KG1 (cell line): ENCODE measurements at regions not wholly inside any gene's neighbourhood (a gene's known extent, or its start where the extent isn't known, plus 50 kb on each side); places are given as distances from the start of the nearest gene placed in this dataset.
"Not testable (repeated sequence)": the region's sequence is repeated elsewhere in the genome, so short reads cannot be mapped to it uniquely, and the experiment has no call there.

Experiments used
- DNase-seq: peaks from one replicate; lab custom pipeline; 2025; lab: John Stamatoyannopoulos, UW

GRCh38 chr3:80334534-80334933 is 566.7 kb upstream of the ROBO1 start:
- DNase-seq = no peak

DNA sequence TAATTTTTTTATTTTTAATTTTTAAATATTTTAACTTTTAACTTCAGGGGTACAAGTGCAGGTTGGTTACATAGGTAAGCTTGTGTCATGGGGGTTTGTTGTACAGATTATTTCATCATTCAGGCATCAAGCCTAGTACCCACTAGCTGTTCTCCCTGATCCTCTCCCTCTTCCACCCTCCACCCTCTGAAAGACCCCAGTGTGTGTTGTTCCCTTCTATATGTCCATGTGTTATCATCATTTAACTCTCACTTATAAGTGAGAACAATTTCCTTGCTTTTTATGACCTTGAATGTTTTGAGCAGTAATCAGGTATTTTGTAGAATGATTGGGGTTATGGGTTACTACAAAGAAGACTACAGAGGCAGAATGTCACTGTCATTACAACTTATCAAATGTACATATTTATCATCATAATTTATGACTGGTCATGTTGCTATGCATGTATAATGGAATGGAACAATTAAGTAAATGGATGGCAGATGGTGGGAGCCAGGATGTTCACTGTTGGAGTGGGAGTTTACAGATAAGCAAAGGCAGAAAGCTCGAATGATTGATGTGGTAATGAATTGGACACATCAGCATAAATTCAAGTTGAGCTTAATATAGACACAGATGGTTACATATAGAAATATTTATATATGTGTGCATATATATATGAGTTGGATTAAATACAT is 563.8 kb upstream of the ROBO1 start:
- no peak for DNase-seq

DNA sequence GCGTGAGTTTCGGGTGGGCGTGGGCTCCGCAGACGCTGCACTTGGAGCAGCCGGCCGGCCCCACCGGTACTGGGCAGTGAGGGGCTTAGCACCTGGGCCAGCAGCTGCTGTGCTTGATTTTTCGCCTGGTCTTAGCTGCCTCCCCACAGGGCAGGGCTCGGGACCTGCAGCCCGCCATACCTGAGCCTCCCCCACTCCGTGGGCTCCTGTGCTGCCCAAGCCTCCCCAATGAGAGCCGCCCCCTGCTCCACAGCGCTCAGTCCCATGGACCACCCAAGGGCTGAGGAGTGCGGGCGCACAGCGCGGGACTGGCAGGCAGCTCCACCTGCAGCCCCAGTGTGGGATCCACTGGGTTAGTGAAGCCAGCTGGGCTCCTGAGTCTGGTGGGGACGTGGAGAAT is 546.7 kb upstream of the ROBO1 start:
- not testable (repeated sequence) for DNase-seq

- no peak for DNase-seq
Measured at GRCh38 chr3:80308637-80309036, 540.8 kb upstream of the ROBO1 start.

DNA sequence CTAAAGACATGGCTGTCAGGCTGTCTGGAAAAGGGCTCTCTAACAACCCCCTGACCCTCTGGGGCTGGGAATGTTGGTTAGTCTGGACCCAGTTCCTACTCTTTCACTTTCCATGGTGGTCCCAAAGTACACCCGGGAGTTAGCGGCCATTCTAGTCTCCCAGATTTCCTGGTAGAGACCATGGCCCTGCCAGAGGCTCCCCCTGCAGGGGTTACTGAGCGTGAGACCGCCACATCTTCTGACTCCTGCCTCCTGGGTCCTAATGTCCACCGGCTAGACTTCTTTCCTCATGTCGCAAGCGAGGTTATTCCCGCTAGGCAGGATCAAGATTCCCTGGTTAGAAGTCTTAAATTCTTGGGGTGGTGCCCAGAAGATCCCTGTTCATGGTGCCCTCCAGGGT is 540.0 kb upstream of the ROBO1 start:
- DNase-seq = no peak

DNA sequence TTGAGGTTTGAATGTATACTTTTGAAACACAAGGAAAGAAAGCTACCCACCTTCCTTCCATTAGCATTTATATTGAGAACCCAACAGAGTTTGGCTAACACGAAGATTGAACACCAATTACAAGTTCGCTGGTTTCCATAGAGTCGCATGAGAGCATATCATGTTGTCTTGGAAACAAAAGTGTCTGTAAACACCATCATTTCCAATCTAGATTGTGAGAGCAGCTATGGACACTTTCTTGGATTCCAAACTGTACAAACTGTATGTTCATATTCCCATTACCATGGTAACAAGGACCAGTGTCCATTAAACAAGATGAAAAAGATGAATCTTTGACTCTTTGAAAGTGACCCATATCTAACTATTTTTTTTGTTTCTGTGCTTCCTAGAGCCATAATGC is 529.9 kb upstream of the ROBO1 start:
- no peak for DNase-seq

DNA sequence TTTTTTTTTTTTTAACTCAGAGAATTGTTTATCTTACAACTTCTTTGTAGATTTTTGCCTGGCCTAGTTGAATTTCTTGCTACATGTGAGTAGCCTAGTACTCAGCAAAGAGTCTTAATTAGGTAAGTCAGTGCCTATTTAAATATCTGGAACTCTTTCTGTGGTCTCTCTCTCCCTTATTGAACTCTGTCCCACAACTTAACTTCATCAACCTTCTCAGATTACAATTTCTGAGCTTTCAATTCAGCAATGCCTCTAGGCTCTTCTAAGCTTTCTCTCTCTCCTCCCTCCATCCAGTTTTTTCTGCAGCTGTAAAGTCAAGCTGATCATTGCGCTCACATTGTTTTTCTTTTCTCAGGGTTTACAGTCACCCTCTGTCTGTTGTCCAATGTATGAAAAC is 517.6 kb upstream of the ROBO1 start:
- DNase-seq = no peak

- no peak for DNase-seq
Measured at GRCh38 chr3:80283783-80284182, 516.0 kb upstream of the ROBO1 start.

DNA sequence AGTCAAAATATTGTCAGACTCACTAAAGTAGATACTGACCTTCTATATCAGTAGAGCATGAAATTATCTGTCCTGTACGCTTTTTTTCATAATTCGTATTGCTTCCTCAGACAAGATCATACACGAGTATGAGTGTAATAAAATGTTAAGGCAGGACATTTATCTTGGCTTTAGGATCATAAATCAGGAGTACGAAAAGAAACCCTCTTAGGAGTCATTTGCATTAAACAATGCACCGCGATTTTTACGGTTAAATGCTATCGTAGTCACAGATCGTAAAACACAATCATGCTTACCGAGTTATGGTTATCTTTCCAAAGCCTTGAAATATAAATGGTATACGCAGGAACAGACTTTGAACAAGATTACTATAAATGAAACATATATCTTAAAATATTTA is 510.3 kb upstream of the ROBO1 start:
- no peak for DNase-seq

DNA sequence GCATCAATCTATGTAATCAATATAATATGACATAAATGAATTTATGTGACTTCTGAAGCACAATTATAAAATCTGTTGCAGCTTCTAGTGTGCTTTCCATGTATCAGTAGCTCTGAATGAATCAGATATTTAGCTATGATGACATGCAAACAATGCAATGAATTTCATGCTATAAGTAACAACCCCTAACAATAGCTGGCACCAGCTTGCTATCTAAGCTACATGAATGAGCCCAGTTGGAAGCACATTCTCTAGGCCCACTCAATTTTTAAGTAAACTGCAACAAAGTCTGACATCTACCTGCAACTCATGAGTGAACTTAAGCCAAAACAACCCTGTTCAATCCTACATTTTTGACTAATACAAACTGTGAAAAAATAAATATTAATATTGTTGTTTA is 507.3 kb upstream of the ROBO1 start:
- no peak for DNase-seq

GRCh38 chr3:80263260-80263659 is 495.5 kb upstream of the ROBO1 start:
- DNase-seq = no peak

- DNase-seq = no peak
Measured at GRCh38 chr3:80261082-80261481, 493.3 kb upstream of the ROBO1 start.

GRCh38 chr3:80259736-80260135 is 491.9 kb upstream of the ROBO1 start:
- DNase-seq = no peak

- no peak for DNase-seq
Measured at GRCh38 chr3:80252113-80252512, 484.3 kb upstream of the ROBO1 start.

GRCh38 chr3:80247766-80248165 is 480.0 kb upstream of the ROBO1 start:
- DNase-seq = no peak

- DNase-seq = no peak
Measured at GRCh38 chr3:80244390-80244789, 476.6 kb upstream of the ROBO1 start.

DNA sequence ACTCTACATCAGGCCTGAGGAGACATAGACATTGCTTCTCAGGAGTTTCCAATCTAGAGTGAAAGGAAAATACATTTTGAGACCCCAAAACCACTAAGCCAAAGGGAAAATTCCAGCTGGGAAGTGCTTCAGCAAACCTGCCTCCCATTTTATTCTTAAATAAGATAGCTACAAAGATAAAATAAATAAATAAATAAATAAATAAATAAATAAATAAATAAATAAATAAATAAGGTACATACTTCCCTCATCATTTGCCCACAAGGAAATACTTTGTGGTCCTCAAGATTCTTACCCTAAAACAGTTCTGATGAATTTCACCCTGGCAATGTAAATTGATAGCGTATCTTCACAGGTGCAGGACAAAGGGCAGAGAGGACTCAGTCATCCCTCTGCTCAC is 474.0 kb upstream of the ROBO1 start:
- DNase-seq = no peak

- no peak for DNase-seq
Measured at GRCh38 chr3:80239301-80239700, 471.5 kb upstream of the ROBO1 start.

DNA sequence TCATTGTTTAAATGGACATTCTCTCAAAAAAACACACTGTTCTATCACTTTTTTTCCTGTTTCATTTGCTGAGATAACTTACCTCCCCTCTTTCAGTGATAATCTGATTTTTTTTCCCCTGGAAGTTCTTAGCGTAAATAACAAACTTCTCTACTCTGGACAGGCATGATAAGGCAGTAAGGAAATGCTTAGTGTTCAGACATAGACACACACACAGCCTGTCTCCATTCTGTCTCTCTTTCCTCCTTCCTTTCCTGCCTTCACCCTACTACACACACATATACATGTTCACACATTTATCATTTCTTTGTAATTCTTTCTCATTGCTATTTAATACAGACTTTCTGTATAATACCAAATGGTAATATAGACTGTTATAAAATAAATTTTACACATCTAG is 470.8 kb upstream of the ROBO1 start:
- no peak for DNase-seq

DNA sequence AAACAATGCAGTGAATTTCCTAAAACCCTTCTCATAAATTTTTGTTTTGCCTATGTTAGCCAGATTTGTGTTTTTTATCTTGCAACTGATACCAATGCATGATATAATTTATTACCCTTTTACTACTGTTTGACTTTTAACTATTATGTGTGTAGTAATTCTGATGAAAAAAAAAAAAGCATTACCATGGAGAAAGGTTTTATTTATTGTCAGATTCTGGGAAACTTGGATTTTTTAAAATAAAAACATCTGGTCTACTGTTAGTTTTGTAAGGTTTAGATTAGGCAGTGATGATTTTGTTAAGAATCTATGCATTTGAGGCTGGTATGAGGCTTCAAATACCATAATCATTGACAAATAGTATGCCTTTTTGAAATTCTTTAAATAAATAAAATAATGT is 470.4 kb upstream of the ROBO1 start:
- DNase-seq = no peak

DNA sequence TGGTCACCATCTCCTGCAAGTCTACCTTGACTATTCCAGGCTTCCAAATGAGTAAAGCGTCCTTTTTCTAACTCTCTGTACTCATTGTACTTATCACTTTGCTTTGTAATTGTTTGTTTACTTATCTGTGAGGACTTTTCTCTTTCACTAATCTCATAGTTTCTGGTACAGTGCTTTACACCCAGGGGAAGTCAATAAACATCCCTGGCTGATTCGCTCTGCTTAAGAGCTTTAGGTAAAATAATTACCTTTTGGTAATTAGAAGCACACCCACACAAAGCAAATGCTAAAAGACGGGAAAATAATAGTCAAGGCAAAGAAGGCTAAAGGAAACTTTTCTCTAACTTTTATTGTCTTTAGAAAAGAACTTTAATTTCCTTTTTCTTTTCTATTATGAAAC is 466.9 kb upstream of the ROBO1 start:
- DNase-seq = no peak

DNA sequence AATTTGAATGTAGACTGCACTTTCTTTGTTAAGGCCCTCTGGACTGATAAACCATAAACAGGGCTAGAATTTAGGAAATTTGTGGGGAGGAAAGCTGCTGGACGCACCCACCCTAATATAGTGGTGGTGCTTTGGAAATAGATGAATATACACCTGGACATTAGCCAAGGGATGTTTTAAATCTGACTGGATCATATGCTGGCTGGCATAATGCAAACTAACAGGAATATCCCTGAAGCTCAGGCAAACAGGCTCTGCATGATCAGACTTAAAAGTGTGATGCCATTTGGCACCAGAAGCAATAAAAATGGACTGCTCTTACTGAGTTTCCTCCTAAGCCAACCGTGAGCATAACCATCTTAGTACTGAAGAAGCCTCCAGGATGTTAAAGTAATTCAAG is 465.8 kb upstream of the ROBO1 start:
- no peak for DNase-seq

- no peak for DNase-seq
Measured at GRCh38 chr3:80232760-80233159, 465.0 kb upstream of the ROBO1 start.

DNA sequence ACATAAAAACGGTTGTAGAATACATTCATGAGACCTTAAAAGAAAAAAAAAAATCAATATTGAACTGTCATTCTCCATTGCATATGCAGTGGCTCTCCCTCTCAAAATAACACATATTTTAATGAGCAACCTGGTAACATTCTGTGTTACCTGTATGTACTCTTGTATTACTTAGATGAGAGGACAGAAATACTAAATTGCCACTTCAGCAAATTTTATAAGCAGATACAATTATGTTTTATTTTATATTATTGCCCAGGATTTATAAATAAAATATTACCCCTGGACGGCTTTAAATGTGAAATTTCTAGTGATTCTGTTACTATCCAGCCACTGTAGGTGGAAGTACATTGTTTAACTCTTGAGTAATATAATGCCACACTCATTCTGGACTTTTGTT is 463.2 kb upstream of the ROBO1 start:
- DNase-seq = no peak

DNA sequence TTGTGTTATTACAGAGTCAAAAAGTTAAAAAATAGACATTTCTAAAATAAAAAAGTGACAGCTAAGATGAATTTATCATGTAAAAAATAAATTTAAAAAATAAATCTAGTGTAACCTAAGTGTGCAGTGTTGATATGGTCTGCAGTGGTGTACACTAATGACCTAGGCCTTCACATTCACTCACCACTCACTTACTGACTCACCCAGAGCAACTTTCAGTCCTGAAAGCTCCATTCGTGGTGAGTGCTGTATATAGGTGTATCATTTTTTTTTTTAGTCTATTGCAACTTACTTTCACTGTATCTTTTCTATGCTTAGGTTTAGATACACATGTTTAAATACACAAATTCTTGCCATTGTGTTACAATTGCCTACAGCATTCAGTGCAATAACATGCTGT is 459.4 kb upstream of the ROBO1 start:
- no peak for DNase-seq
